Heart left ventricle (tissue), 16 donors: ENCODE measurements at regions not wholly inside any gene's neighbourhood (a gene's known extent, or its start where the extent isn't known, plus 50 kb on each side); places are given as distances from the start of the nearest gene placed in this dataset.

Source experiments
- ATAC-seq, 4 donors: fragments of 200-7000 bp; cut with Tn5 transposase; one replicate each; pipeline ENCODE4 v1.9.1; 2020 to 2022; ENCODE audit warnings: moderate library complexity in 4 of 4, mild to moderate bottlenecking in 3 of 4, moderate number of reproducible peaks in 1 of 4
- DNase-seq, 5 donors: peaks; one replicate each; pipeline ENCODE4 v3.0.0-alpha.2; 2020
- H3K27ac ChIP-seq, 12 donors: fragments of 200-600 bp; sonication (generic) in 4 of 12; one replicate each; pipeline versions ENCODE4 v1.5.0 to v1.8.0; 2016 to 2022; ENCODE audit warnings: mild to moderate bottlenecking in 2 of 12
- H3K27me3 ChIP-seq, 9 donors: fragments of 200-600 bp; sonication (generic) in 2 of 9; one replicate each; pipeline versions ENCODE4 v1.5.1 to v1.8.0; 2016 to 2022; ENCODE audit warnings: mild to moderate bottlenecking in 3 of 9
- H3K36me3 ChIP-seq, 9 donors: fragments of 200-600 bp; sonication (generic) in 2 of 9; one replicate each; pipeline versions ENCODE4 v1.5.0 to v1.8.0; 2018 to 2022; ENCODE audit warnings: mild to moderate bottlenecking in 2 of 9
- H3K4me1 ChIP-seq, 12 donors: fragments of 200-600 bp; sonication (generic) in 4 of 12; one replicate each; pipeline versions ENCODE4 v1.5.0 to v1.8.0; 2016 to 2022; ENCODE audit warnings: mild to moderate bottlenecking in 3 of 12
- H3K4me3 ChIP-seq, 12 donors: fragments of 200-600 bp; sonication (generic) in 4 of 12; one replicate each; pipeline versions ENCODE4 v1.5.0 to v1.8.0; 2017 to 2022; ENCODE audit warnings: mild to moderate bottlenecking in 9 of 12, moderate library complexity in 4 of 12
- H3K9me3 ChIP-seq, 12 donors: fragments of 200-600 bp; sonication (generic) in 4 of 12; one replicate each; pipeline versions ENCODE4 v1.5.0 to v1.8.0; 2016 to 2022; ENCODE audit warnings: mild to moderate bottlenecking in 1 of 12
- POLR2A ChIP-seq, 2 donors: fragments of 450-650 bp; IDR thresholded peaks; one replicate each; pipeline ENCODE4 v1.6.1; 2017; ENCODE audit warnings: antibody characterized with exemption in 2 of 2, mild to moderate bottlenecking in 2 of 2, moderate library complexity in 2 of 2
- WGBS, 4 donors: extraction: QIAGEN DNeasy Blood & Tissue Kit in 2 of 4; methylation state at CpG; one replicate each; pipeline versions ENCODE4 v1.1.5 to v1.1.7; 2013 to 2018; 5-methylcytosine and 5-hydroxymethylcytosine counted together
- intact Hi-C, 10 donors: fragments of 100-400 bp; cut with DNase I; formaldehyde crosslinking; loops; one replicate each; pipeline versions ENCODE4 v1.11.1 to v1.14.2; 2022
- TF ChIP-seq, protein P1 (sequence below), 12 donors: fragments of 200-600 bp; sonication (generic) in 4 of 12; IDR thresholded peaks; one replicate each; pipeline versions ENCODE4 v1.5.0 to v1.8.0; 2018 to 2022; ENCODE audit warnings: antibody characterized with exemption in 12 of 12, mild to moderate bottlenecking in 5 of 12
- donor health status: ischemic (EF 13 %, LVEDD 7.1; RV severe dilation, severe dysfunction).
- donor health status: healthy with polysubstance abuse.
- donor health status: DM: no; HTN: yes; CAD: no.
- donor health status: DM: no; HTN: no; CAD: no.
- donor health status: ischemic (EF 25% LVEDD 6.9; RV normal size, moderate dysfunction).
- donor health status: ischemic (EF 25% LVEDD 5.7; RV mildly dilated, moderate dysfunction).
- donor health status: healthy.
- donor health status: DM: yes; HTN: yes; CAD: no.
- donor health status: ischemic (EF 35%, LVEDD 5.7; RV mildly dilated, moderate dysfunction).
- donor health status: nonischemic (EF 11% LVEDD 7.7; RV severe dilation, severe dysfunction).
- donor health status: DM: yes; HTN: yes; CAD: no.
- donor health status: PGD.
- donor health status: ischemic (EF 29% LVEDD 5.4; RV normal size, mild dysfunction).
- donor health status: nonischemic (EF 23%, LVEDD 6.1; RV moderate dilation, normal function).

DNA sequence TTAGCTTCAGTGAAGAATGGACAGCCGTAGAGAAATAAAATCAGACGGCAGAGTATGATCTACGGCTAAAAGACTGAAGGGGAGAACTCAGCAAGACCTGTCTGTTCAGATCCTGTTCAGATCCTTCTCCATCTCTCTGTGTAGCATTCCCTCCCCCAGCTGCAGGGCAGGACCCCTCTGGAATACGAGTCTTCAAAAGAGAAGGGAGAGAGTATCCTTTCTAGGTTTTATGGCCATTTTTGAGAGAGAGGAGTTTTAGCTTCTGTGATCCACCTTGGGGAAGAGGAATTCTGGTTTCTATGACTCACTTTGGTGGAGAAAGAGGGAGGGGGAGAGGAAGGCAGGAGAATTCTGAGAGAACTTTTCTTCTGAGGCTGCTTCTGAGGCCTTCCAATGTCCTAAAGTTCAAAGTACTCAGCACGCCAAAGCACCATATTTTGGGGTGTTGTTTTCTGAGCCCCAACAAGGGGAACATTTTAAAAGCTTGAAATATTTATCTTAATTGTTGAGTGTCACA is 194.4 kb upstream of the TLE4 start:
- intact Hi-C loops, result no loop called here
- no peak for ATAC-seq
- H3K27me3 ChIP-seq, result no peaks in the 10 kb centered on the region
- H3K9me3 ChIP-seq, result peaks cover 0 to 14% (median 0%) of the 10 kb centered on the region in 12 donors
- 77 to 87% (median 83%) methylated on average over 5 of the region's 5 CpGs for WGBS, 4 donors
- H3K27ac ChIP-seq, result no peak overlapping the region
- no peak for DNase-seq
- no peaks in the 10 kb centered on the region for H3K4me1 ChIP-seq
- no peak overlapping the region for H3K4me3 ChIP-seq
- H3K36me3 ChIP-seq, result no peaks in the 10 kb centered on the region
- TF ChIP-seq, protein P1, sequence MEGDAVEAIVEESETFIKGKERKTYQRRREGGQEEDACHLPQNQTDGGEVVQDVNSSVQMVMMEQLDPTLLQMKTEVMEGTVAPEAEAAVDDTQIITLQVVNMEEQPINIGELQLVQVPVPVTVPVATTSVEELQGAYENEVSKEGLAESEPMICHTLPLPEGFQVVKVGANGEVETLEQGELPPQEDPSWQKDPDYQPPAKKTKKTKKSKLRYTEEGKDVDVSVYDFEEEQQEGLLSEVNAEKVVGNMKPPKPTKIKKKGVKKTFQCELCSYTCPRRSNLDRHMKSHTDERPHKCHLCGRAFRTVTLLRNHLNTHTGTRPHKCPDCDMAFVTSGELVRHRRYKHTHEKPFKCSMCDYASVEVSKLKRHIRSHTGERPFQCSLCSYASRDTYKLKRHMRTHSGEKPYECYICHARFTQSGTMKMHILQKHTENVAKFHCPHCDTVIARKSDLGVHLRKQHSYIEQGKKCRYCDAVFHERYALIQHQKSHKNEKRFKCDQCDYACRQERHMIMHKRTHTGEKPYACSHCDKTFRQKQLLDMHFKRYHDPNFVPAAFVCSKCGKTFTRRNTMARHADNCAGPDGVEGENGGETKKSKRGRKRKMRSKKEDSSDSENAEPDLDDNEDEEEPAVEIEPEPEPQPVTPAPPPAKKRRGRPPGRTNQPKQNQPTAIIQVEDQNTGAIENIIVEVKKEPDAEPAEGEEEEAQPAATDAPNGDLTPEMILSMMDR (IDR thresholded peaks at IDR 0.05), result no peak
- no peak for TF ChIP-seq POLR2A (IDR thresholded peaks at IDR 0.05)

DNA sequence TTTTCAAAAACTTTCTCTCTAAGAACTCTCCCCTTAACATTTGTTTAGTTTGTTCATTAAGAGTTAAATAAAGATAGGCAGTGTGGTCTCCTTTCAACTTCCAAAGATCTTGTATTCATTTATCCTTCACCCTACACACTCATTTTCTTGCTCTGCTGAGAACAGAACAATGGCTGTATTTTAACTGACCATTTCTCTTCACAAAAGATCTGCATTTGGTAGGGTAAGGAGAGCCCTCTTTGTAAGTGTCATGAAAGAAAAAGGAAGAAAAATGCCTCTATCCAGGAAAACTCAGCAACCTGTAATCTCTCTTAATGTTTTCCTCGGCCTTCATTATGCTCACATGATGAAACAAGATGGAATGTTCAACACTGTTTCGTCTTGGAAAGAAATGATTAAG is 193.7 kb upstream of the TLE4 start:
- no peak for DNase-seq
- 51 to 71% (median 68%) methylated on average over 2 of the region's 2 CpGs for WGBS, 4 donors
- H3K4me1 ChIP-seq, result no peaks in the 10 kb centered on the region
- no peak for ATAC-seq
- no peaks in the 10 kb centered on the region for H3K36me3 ChIP-seq
- H3K27me3 ChIP-seq, result no peaks in the 10 kb centered on the region
- H3K9me3 ChIP-seq, result peaks cover 0 to 14% (median 0%) of the 10 kb centered on the region in 12 donors
- TF ChIP-seq, protein P1 (IDR thresholded peaks at IDR 0.05), result no peak
- no peak for TF ChIP-seq POLR2A (IDR thresholded peaks at IDR 0.05)
- H3K4me3 ChIP-seq, result no peak overlapping the region
- intact Hi-C loops, result no loop called here
- H3K27ac ChIP-seq, result no peak overlapping the region

DNA sequence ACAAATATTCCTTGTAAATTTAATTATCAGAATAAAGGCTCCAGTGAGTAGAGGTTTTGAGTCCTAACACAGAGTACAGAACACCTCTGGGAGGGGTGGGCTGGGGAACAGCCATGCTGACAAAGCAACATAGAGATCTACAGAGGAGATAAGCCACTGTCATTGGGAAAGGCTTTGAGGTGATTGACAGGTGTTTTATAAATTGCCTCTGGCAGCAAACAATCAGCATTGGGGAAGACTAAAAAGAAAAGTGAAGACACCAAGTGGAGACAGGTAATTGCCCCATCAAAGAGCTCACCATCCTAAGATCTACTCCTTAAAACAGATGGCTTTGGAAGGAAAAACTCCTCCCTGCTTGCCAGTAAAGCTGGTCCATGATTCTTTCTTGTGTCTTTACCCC is 189.7 kb upstream of the TLE4 start:
- Histone ChIP-seq H3K9me3 (peaks cover 0 to 14% (median 0%) of the 10 kb centered on the region in 12 donors), H3K27me3 (no peaks in the 10 kb centered on the region), H3K4me3 (no peak overlapping the region), H3K4me1 (no peaks in the 10 kb centered on the region), H3K27ac (no peak overlapping the region), H3K36me3 (no peaks in the 10 kb centered on the region)
- no peak for TF ChIP-seq POLR2A (IDR thresholded peaks at IDR 0.05)
- TF ChIP-seq, protein P1 (IDR thresholded peaks at IDR 0.05), result no peak
- no peak for DNase-seq
- no peak for ATAC-seq
- intact Hi-C loops, result no loop called here

GRCh38 chr9:79382458-79382857 is 189.3 kb upstream of the TLE4 start:
- ATAC-seq (no peak), DNase-seq (no peak)
- intact Hi-C loops, result no loop called here
- Histone ChIP-seq H3K27ac (no peak overlapping the region), H3K36me3 (no peaks in the 10 kb centered on the region), H3K27me3 (no peaks in the 10 kb centered on the region), H3K9me3 (peaks cover 0 to 14% (median 0%) of the 10 kb centered on the region in 12 donors), H3K4me3 (no peak overlapping the region), H3K4me1 (no peaks in the 10 kb centered on the region)
- no peak for TF ChIP-seq POLR2A (IDR thresholded peaks at IDR 0.05)
- TF ChIP-seq, protein P1 (IDR thresholded peaks at IDR 0.05), result no peak
- WGBS, 4 donors, result 31 to 49% (median 44%) methylated on average over 2 of the region's 2 CpGs
